ENCODE measurements at regions not wholly inside any gene's neighbourhood (a gene's known extent, or its start where the extent isn't known, plus 50 kb on each side); places are given as distances from the start of the nearest gene placed in this dataset.

GRCh38 chr7:79507131-79507530 lies 53.7 kb upstream of the MAGI2 start:
- H3K27ac ChIP-seq: no peak overlapping the region
- TF ChIP-seq CTCF (conservative IDR thresholded peaks at IDR 0.05): no peak
- no peak for TF ChIP-seq ZFX (IDR thresholded peaks at IDR 0.05)

GRCh38 chr7:79506481-79506880 lies 53.0 kb upstream of the MAGI2 start:
- TF ChIP-seq ZFX (IDR thresholded peaks at IDR 0.05): no peak
- no peak for TF ChIP-seq CTCF (conservative IDR thresholded peaks at IDR 0.05)
- H3K27ac ChIP-seq: no peak overlapping the region

GRCh38 chr7:79504607-79505389 lies 51.3 kb upstream of the MAGI2 start:
- TF ChIP-seq ZFX (IDR thresholded peaks at IDR 0.05) (no peak), CTCF (conservative IDR thresholded peaks at IDR 0.05) (no peak)
- no peak overlapping the region for H3K27ac ChIP-seq

All from C4-2B (cell line).